ENCODE measurements at regions not wholly inside any gene's neighbourhood (a gene's known extent, or its start where the extent isn't known, plus 50 kb on each side); places are given as distances from the start of the nearest gene placed in this dataset.

- H3K27me3 ChIP-seq (ENCODE audit: control insufficient read depth, insufficient read depth, low read length), result no peaks in the 10 kb centered on the region
- no peak overlapping the region for H3K4me3 ChIP-seq (ENCODE audit: low read depth, low read length)
- no peak for TF ChIP-seq CTCF (IDR thresholded peaks at IDR 0.05; ENCODE audit: insufficient read depth, low read length, poor library complexity, severe bottlenecking)
These were observed 358.2 kb upstream of the UBE2E3 start for GRCh38 chr2:180621941-180622918.

GRCh38 chr2:180621366-180621765, 359.0 kb upstream of the UBE2E3 start:
- no peak overlapping the region for H3K4me3 ChIP-seq (ENCODE audit: low read depth, low read length)
- H3K36me3 ChIP-seq (ENCODE audit: control insufficient read depth, insufficient read depth, low read length), result no peaks in the 10 kb centered on the region
- H3K27me3 ChIP-seq (ENCODE audit: control insufficient read depth, insufficient read depth, low read length), result no peaks in the 10 kb centered on the region
- no peak for TF ChIP-seq CTCF (IDR thresholded peaks at IDR 0.05; ENCODE audit: insufficient read depth, low read length, poor library complexity, severe bottlenecking)
- no peak for DNase-seq (ENCODE audit: low read depth)

More at GRCh38 chr2:180621941-180622918, 358.2 kb upstream of the UBE2E3 start:
- H3K36me3 ChIP-seq (ENCODE audit: control insufficient read depth, insufficient read depth, low read length), result no peaks in the 10 kb centered on the region
- no peak for DNase-seq (ENCODE audit: low read depth)

- no peak overlapping the region for H3K4me3 ChIP-seq (ENCODE audit: low read depth, low read length)
- no peak for TF ChIP-seq CTCF (IDR thresholded peaks at IDR 0.05; ENCODE audit: insufficient read depth, low read length, poor library complexity, severe bottlenecking)
- no peaks in the 10 kb centered on the region for H3K36me3 ChIP-seq (ENCODE audit: control insufficient read depth, insufficient read depth, low read length)
- H3K27me3 ChIP-seq (ENCODE audit: control insufficient read depth, insufficient read depth, low read length), result no peaks in the 10 kb centered on the region
- no peak for DNase-seq (ENCODE audit: low read depth)
These were observed 361.8 kb upstream of the UBE2E3 start for GRCh38 chr2:180618570-180618969.

GRCh38 chr2:180614776-180615175, 365.6 kb upstream of the UBE2E3 start:
- Histone ChIP-seq H3K4me3 (ENCODE audit: low read depth, low read length) (no peak overlapping the region), H3K36me3 (ENCODE audit: control insufficient read depth, insufficient read depth, low read length) (no peaks in the 10 kb centered on the region), H3K27me3 (ENCODE audit: control insufficient read depth, insufficient read depth, low read length) (no peaks in the 10 kb centered on the region)
- no peak for TF ChIP-seq CTCF (IDR thresholded peaks at IDR 0.05; ENCODE audit: insufficient read depth, low read length, poor library complexity, severe bottlenecking)
- DNase-seq (ENCODE audit: low read depth), result no peak

GRCh38 chr2:180609626-180610340, 370.6 kb upstream of the UBE2E3 start:
- Histone ChIP-seq H3K4me3 (ENCODE audit: low read depth, low read length) (no peak overlapping the region), H3K36me3 (ENCODE audit: control insufficient read depth, insufficient read depth, low read length) (no peaks in the 10 kb centered on the region), H3K27me3 (ENCODE audit: control insufficient read depth, insufficient read depth, low read length) (no peaks in the 10 kb centered on the region)
- no peak for DNase-seq (ENCODE audit: low read depth)
- TF ChIP-seq CTCF (IDR thresholded peaks at IDR 0.05; ENCODE audit: insufficient read depth, low read length, poor library complexity, severe bottlenecking), result no peak

All from kidney epithelial cell (primary cell).